ENCODE measurements at regions not wholly inside any gene's neighbourhood (a gene's known extent, or its start where the extent isn't known, plus 50 kb on each side); places are given as distances from the start of the nearest gene placed in this dataset.

DNA sequence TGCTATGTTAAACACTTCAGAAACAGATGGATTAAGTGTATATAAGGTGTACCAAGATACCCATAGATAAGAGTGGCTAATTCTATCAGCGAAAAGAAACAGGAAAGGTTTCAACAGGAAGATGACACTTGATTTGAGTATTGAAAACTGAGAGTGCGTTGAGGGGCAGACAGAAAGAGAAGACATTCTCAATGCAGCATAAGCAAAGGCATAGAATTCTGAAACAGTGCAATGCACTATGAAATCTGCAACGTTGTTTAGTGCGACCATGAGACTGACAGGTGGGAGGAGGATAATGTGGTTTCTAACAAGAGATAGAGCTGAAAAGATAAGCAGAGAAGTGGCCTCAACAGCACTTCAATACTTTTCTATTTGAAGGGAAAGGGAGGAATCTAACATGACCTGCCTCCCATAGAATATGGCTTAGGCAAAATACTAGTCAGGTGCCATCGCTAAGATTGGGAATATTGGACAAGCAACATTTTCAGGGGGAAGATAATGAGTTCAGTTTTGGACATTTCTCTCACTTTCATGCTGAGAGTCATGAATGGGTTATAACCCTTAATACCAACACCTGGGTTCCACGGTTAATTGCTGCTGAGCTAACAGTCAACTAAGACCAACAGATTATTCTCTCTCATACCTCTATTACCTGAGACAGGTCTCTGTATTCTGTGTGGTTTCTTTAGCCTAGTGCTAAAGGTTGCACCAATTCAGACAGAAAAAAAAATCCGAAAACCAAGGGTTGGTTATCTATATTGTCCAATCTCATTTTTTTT, 312.9 kb upstream of the ARID1B start:
- no peaks in the 10 kb centered on the region for H3K36me3 ChIP-seq (ENCODE audit: control insufficient read depth, insufficient read depth, low read length)
- DNase-seq (ENCODE audit: low read depth) (no peak), FAIRE-seq (peak; percentile 66)
- TF ChIP-seq, protein P1, sequence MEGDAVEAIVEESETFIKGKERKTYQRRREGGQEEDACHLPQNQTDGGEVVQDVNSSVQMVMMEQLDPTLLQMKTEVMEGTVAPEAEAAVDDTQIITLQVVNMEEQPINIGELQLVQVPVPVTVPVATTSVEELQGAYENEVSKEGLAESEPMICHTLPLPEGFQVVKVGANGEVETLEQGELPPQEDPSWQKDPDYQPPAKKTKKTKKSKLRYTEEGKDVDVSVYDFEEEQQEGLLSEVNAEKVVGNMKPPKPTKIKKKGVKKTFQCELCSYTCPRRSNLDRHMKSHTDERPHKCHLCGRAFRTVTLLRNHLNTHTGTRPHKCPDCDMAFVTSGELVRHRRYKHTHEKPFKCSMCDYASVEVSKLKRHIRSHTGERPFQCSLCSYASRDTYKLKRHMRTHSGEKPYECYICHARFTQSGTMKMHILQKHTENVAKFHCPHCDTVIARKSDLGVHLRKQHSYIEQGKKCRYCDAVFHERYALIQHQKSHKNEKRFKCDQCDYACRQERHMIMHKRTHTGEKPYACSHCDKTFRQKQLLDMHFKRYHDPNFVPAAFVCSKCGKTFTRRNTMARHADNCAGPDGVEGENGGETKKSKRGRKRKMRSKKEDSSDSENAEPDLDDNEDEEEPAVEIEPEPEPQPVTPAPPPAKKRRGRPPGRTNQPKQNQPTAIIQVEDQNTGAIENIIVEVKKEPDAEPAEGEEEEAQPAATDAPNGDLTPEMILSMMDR (IDR thresholded peaks at IDR 0.05; ENCODE audit: insufficient read depth, low read length, severe bottlenecking), result no peak
- no peaks in the 10 kb centered on the region for H3K27me3 ChIP-seq (ENCODE audit: control insufficient read depth, insufficient read depth, low read length)
- no peak overlapping the region for H3K4me3 ChIP-seq (ENCODE audit: low read depth, low read length)

DNA sequence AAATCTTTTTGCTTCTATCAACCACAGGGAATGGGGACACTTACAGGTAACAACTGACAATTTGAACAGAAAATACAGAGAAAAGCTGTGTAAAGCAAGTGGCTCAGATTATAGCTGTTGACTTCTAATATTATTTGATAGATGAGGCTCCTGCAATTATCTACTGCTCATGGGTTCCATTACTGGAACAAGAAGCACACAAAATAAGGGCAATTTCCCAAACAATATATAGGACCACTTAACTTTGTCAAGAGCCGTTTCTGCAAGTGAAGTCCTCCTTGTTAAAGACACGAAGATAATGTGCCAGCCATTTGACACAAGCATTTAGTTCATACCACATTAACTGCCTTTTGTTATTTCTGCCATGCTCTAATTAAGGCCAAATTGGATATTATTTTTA, 315.5 kb upstream of the ARID1B start:
- H3K27me3 ChIP-seq (ENCODE audit: control insufficient read depth, insufficient read depth, low read length), result no peaks in the 10 kb centered on the region
- TF ChIP-seq, protein P1 (IDR thresholded peaks at IDR 0.05; ENCODE audit: insufficient read depth, low read length, severe bottlenecking), result no peak
- H3K4me3 ChIP-seq (ENCODE audit: low read depth, low read length), result no peak overlapping the region
- DNase-seq (ENCODE audit: low read depth), result no peak
- FAIRE-seq, result no peak
- H3K36me3 ChIP-seq (ENCODE audit: control insufficient read depth, insufficient read depth, low read length), result no peaks in the 10 kb centered on the region

DNA sequence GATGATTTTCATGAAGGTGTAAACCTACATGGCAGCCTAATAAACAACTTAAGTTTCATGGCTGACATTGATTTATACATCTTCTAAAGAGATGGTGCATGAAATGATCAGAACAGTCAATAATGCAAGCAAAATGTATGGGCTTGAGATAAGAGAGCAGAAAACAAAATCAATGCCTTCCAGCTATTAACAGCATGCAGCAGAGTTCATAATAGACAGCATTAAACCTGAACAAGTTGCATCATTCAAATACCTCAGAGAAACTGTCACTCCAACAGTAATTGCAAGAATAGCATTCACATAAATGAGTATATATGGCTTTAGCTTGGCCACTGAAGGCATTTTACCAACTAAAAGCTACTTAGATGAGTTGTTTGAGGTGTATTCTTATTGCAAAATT, 319.6 kb upstream of the ARID1B start:
- TF ChIP-seq, protein P1 (IDR thresholded peaks at IDR 0.05; ENCODE audit: insufficient read depth, low read length, severe bottlenecking), result no peak
- no peak overlapping the region for H3K4me3 ChIP-seq (ENCODE audit: low read depth, low read length)
- no peak for FAIRE-seq
- peak; percentile 27 for DNase-seq (ENCODE audit: low read depth)
- H3K27me3 ChIP-seq (ENCODE audit: control insufficient read depth, insufficient read depth, low read length), result no peaks in the 10 kb centered on the region
- H3K36me3 ChIP-seq (ENCODE audit: control insufficient read depth, insufficient read depth, low read length), result no peaks in the 10 kb centered on the region

DNA sequence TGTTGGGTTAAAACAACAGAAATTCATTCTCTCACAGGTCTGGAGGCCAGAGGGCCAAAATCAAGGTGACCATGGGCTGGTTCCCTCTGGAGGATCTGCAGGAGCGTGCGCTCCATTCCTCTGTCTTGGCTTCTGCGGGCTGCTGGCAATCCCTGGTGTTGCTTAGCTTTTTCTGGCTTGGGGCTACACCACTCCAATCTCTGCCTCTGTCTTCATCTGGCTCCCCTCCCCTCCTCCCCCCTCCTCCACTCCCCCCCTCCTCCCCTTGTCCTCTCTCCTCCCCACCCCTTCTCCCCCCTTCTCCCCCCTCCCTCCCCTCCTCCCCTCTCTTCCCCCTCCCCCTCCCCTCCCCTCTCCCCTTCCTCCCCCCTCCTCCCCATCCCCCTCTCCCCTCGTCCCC, 321.3 kb upstream of the ARID1B start:
- Histone ChIP-seq H3K36me3 (ENCODE audit: control insufficient read depth, insufficient read depth, low read length) (no peaks in the 10 kb centered on the region), H3K4me3 (ENCODE audit: low read depth, low read length) (no peak overlapping the region), H3K27me3 (ENCODE audit: control insufficient read depth, insufficient read depth, low read length) (no peaks in the 10 kb centered on the region)
- DNase-seq (ENCODE audit: low read depth) (no peak), FAIRE-seq (no peak)
- TF ChIP-seq, protein P1 (IDR thresholded peaks at IDR 0.05; ENCODE audit: insufficient read depth, low read length, severe bottlenecking), result no peak

DNA sequence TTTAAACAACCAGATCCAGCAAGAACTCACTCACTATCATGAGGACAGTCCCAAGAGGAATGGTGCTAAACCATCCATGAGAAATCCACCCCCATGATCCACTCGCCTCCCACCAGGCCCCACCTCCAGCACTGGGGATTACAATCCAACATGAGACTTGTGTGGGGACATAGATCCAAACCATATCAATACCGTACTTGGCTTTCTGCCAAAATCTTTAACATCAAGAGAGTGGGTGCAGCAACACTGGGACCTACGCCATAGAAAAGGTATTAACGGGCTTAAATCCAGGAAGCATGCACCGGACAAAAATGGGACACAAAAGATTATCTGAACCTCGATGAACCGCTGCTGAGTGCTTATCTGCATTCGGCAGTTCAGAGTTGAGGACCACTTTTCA, 322.3 kb upstream of the ARID1B start:
- H3K27me3 ChIP-seq (ENCODE audit: control insufficient read depth, insufficient read depth, low read length), result no peaks in the 10 kb centered on the region
- H3K4me3 ChIP-seq (ENCODE audit: low read depth, low read length), result no peak overlapping the region
- DNase-seq (ENCODE audit: low read depth), result no peak
- H3K36me3 ChIP-seq (ENCODE audit: control insufficient read depth, insufficient read depth, low read length), result no peaks in the 10 kb centered on the region
- TF ChIP-seq, protein P1 (IDR thresholded peaks at IDR 0.05; ENCODE audit: insufficient read depth, low read length, severe bottlenecking), result no peak
- FAIRE-seq, result no peak

DNA sequence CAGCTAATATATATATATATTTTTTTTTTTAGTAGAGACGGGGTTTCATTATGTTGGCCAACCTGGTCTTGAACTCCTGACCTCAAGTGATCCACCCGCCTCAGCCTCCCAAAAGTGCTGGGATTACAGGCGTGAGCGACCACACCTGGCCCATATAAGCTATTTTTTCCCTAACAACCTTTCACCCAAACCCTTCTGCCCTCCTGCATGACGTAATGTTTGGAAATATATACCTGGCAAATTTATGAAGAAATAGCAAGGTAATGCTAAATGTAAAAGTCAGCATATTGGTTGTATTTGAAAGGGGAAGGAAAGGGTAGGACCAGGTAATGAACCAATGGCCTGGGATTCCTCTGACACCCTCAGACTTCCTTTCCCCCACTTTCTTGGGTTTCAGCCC, 325.5 kb upstream of the ARID1B start:
- no peak for FAIRE-seq
- H3K27me3 ChIP-seq (ENCODE audit: control insufficient read depth, insufficient read depth, low read length), result no peaks in the 10 kb centered on the region
- H3K36me3 ChIP-seq (ENCODE audit: control insufficient read depth, insufficient read depth, low read length), result no peaks in the 10 kb centered on the region
- TF ChIP-seq, protein P1 (IDR thresholded peaks at IDR 0.05; ENCODE audit: insufficient read depth, low read length, severe bottlenecking), result no peak
- no peak overlapping the region for H3K4me3 ChIP-seq (ENCODE audit: low read depth, low read length)
- DNase-seq (ENCODE audit: low read depth), result no peak
